NB4 (cell line): ENCODE measurements at regions not wholly inside any gene's neighbourhood (a gene's known extent, or its start where the extent isn't known, plus 50 kb on each side); places are given as distances from the start of the nearest gene placed in this dataset.

ENCODE experiments used
- DNase-seq: peaks from one replicate; pipeline ENCODE4 v3.0.0; 2010; ENCODE audit warnings: low read depth
- H3K4me3 ChIP-seq: one replicate; pipeline ENCODE4 v1.5.1; 2011; ENCODE audit warnings: mild to moderate bottlenecking, low read depth, low read length, moderate library complexity
- MYC ChIP-seq: IDR thresholded peaks from 2 replicates; pipeline ENCODE4 v1.6.1; 2011; ENCODE audit warnings: low read depth, low read length
- POLR2A ChIP-seq: IDR thresholded peaks from 2 replicates; pipeline ENCODE4 v1.6.1; 2011; ENCODE audit warnings: mild to moderate bottlenecking; ENCODE audit not compliant: insufficient read length; ENCODE audit errors: extremely low read depth
- TF ChIP-seq, protein P1 (sequence below): IDR thresholded peaks from 2 replicates; pipeline ENCODE4 v1.6.1; 2011; ENCODE audit warnings: low read depth, low read length
- TF ChIP-seq, protein P2 (sequence below): IDR thresholded peaks from one replicate; pipeline ENCODE4 v1.5.1; 2012; ENCODE audit warnings: low read depth, low read length

DNA sequence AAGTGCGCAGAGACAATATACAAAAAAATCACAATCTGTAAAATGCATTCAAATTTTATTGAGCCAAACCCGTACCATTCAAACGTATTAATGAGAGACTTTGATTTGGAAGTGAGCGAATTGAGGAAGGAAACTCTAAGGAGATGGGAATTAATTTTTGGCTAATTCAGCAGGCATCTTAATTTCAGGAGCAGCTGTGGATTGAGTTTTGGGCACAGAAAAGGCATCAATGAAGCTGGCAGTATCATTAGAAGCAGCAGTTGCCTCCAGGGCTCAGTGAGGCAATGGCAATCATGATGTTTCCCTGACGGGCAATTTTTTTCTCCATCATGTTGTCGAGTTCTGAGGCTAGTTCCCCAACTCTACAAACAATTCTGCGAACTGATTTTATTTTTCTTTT lies 2041.6 kb downstream of the NCAM2 start:
- TF ChIP-seq POLR2A = no peak
- no peak for TF ChIP-seq MYC
- TF ChIP-seq, protein P1, sequence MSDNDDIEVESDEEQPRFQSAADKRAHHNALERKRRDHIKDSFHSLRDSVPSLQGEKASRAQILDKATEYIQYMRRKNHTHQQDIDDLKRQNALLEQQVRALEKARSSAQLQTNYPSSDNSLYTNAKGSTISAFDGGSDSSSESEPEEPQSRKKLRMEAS = no peak
- TF ChIP-seq, protein P2, sequence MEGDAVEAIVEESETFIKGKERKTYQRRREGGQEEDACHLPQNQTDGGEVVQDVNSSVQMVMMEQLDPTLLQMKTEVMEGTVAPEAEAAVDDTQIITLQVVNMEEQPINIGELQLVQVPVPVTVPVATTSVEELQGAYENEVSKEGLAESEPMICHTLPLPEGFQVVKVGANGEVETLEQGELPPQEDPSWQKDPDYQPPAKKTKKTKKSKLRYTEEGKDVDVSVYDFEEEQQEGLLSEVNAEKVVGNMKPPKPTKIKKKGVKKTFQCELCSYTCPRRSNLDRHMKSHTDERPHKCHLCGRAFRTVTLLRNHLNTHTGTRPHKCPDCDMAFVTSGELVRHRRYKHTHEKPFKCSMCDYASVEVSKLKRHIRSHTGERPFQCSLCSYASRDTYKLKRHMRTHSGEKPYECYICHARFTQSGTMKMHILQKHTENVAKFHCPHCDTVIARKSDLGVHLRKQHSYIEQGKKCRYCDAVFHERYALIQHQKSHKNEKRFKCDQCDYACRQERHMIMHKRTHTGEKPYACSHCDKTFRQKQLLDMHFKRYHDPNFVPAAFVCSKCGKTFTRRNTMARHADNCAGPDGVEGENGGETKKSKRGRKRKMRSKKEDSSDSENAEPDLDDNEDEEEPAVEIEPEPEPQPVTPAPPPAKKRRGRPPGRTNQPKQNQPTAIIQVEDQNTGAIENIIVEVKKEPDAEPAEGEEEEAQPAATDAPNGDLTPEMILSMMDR = no peak
- H3K4me3 ChIP-seq = no peak overlapping the region
- no peak for DNase-seq

DNA sequence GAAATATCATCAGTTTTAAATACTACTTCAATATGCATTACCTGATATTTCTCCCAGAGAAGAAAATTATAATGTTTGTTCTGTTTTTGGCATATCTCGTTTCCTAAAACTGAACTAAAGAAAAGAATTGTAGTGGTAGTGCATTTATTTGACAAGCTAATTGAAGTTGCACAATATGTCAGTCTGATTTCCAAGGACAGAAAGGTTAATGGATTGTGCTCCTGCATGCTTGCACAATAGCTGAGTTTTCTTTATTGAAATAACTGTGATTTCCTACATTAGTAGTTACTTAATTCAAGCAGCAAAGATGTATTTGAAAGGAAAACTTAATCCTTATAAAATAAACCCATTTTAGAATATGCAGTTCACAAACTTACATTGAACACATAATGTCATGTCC lies 2047.7 kb downstream of the NCAM2 start:
- no peak overlapping the region for H3K4me3 ChIP-seq
- DNase-seq = no peak
- TF ChIP-seq, protein P1 = no peak
- TF ChIP-seq MYC (no peak), POLR2A (no peak)
- TF ChIP-seq, protein P2 = no peak

DNA sequence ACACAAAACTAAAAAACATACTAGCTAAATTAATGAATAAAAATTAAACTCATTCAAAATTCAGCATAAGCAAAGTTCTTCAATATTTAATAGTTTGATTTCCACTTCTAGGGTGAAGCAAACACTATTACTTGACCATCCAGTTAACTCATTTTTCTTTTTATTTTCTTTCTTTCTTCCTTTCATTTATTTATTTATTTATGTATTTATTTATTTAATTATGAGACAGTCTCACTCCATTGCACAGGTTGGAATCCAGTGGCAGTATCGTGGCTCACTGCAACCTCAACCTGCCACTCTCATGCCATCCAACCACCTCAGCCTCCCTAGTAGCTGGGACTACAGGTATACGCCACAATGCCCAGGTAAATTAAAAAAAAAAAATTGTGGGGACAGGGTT lies 2069.5 kb downstream of the NCAM2 start:
- DNase-seq = no peak
- H3K4me3 ChIP-seq = no peak overlapping the region
- TF ChIP-seq, protein P1 = no peak
- TF ChIP-seq POLR2A (no peak), MYC (no peak)
- TF ChIP-seq, protein P2 = no peak

DNA sequence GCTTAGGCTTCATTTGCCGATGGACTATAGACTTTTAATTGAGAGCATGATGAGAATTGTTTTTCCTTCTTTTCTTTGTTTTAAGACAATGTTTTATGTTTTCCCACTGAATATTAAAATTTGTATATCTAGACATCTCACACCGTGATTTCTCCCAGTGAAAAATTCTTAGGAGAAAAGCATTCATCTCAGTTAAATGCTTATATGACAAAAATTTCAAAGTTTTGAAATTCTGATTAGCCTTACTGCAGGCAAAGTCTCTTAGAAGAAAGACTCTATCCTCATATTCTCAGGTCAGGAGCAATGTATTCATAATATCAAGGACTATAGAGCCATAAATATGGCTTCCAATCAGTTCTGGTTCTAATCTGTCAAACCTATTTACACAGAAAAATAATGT lies 2085.0 kb downstream of the NCAM2 start:
- H3K4me3 ChIP-seq = no peak overlapping the region
- no peak for TF ChIP-seq MYC
- TF ChIP-seq POLR2A = no peak
- TF ChIP-seq, protein P2 = no peak
- TF ChIP-seq, protein P1 = no peak

DNA sequence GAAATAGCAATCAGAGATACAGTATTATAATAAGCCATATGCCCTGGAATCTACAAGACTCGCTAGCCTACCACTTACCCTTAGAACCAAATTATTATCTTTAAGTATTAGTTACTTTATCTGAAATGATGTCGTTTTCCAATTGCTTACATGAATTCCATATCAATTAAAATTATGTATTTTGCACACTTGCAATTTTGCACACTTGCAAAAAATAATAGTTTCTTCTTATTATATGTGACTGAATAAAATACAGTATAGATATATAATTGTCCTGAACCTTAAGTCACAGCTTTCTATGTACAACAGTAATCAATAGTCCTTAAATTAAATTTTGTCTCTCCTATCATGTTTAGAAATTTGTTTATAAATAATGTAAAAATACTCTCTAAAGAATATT lies 2095.1 kb downstream of the NCAM2 start:
- DNase-seq = no peak
- H3K4me3 ChIP-seq = no peak overlapping the region
- no peak for TF ChIP-seq MYC
- TF ChIP-seq, protein P1 = no peak
- no peak for TF ChIP-seq POLR2A
- TF ChIP-seq, protein P2 = no peak

More for the DNA sequence above, 2085.0 kb downstream of the NCAM2 start:
- DNase-seq = no peak

DNA sequence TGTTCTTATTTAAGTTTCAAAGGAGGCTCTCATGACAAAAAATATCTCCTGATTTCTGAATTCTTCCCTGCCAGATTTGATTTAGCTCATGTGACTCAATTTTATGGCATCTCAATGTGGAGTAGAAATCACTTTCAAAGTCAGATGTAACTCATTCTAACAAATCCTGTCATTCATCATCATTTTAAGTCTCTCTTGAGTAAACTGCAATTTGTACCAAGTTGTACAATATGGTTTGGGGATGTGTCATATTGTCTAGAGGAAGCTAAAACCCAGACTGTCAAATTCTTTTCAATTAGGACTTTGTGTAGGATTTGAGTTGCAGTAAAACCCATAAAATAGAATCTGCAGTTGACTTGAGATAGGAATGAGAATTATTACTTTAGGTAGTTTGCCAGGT lies 2101.0 kb downstream of the NCAM2 start:
- H3K4me3 ChIP-seq = no peak overlapping the region
- no peak for TF ChIP-seq MYC
- TF ChIP-seq, protein P2 = no peak
- TF ChIP-seq, protein P1 = no peak
- no peak for TF ChIP-seq POLR2A

More for the DNA sequence above, 2101.0 kb downstream of the NCAM2 start:
- DNase-seq = no peak
